ENCODE measurements at regions not wholly inside any gene's neighbourhood (a gene's known extent, or its start where the extent isn't known, plus 50 kb on each side); places are given as distances from the start of the nearest gene placed in this dataset.

- no peak for TF ChIP-seq POLR2A (IDR thresholded peaks at IDR 0.05; ENCODE audit: low read length)
- TF ChIP-seq CTCF (IDR thresholded peaks at IDR 0.05): no peak
- no peak for TF ChIP-seq RNF2 (IDR thresholded peaks at IDR 0.05; ENCODE audit: borderline replicate concordance, low read depth)
- no peak for TF ChIP-seq EP300 (IDR thresholded peaks at IDR 0.05)
- no peak for TF ChIP-seq POLR2AphosphoS2 (conservative IDR thresholded peaks at IDR 0.05; ENCODE audit: low read length)
- TF ChIP-seq ELK1 (IDR thresholded peaks at IDR 0.05; ENCODE audit: low read depth, low read length): no peak
- no peak for TF ChIP-seq ZNF302 (CRISPR knock-in tag; IDR thresholded peaks at IDR 0.05)
- TF ChIP-seq RAD21 (conservative IDR thresholded peaks at IDR 0.05 in 1 of 2, IDR thresholded peaks at IDR 0.05 in 1 of 2): no peak
- TF ChIP-seq NPAS2 (CRISPR knock-in tag; IDR thresholded peaks at IDR 0.05; ENCODE audit: borderline replicate concordance): no peak
Observed at GRCh38 chr19:20287070-20287469, 120.1 kb downstream of the ZNF486 start.
